Endometrium (tissue), 2 donors: ENCODE measurements at regions not wholly inside any gene's neighbourhood (a gene's known extent, or its start where the extent isn't known, plus 50 kb on each side); places are given as distances from the start of the nearest gene placed in this dataset.
A peak's percentile ranks its signal among the peaks of the same experiment; 100 is the strongest.
"Not testable (repeated sequence)": the region's sequence is repeated elsewhere in the genome, so short reads cannot be mapped to it uniquely, and the experiment has no call there.

Experiments used
- FAIRE-seq: peaks from 2 replicates; lab custom pipeline; 2012; peaks lifted over from hg19 to GRCh38; lab: Jason Lieb, UNC
- donor health status: control.
- donor health status: control.

- FAIRE-seq, result no peak
These were observed 56.7 kb downstream of the CCDC74A start for GRCh38 chr2:131584380-131584779.

GRCh38 chr2:131584940-131585339 is 57.3 kb downstream of the CCDC74A start:
- no peak for FAIRE-seq

GRCh38 chr2:131588152-131588873 is 60.6 kb downstream of the CCDC74A start:
- peak; percentile 31 for FAIRE-seq

GRCh38 chr2:131589126-131589525 is 61.4 kb downstream of the CCDC74A start:
- FAIRE-seq, result not testable (repeated sequence)

- no peak for FAIRE-seq
These were observed 62.7 kb downstream of the CCDC74A start for GRCh38 chr2:131590366-131590765.

GRCh38 chr2:131590896-131591295 is 63.2 kb downstream of the CCDC74A start:
- no peak for FAIRE-seq

GRCh38 chr2:131596561-131596960 is 68.9 kb downstream of the CCDC74A start:
- not testable (repeated sequence) for FAIRE-seq

GRCh38 chr2:131602444-131602843 is 74.8 kb downstream of the CCDC74A start:
- not testable (repeated sequence) for FAIRE-seq

- not testable (repeated sequence) for FAIRE-seq
These were observed 77.0 kb downstream of the CCDC74A start for GRCh38 chr2:131604652-131605051.

GRCh38 chr2:131606366-131606765 is 78.7 kb downstream of the CCDC74A start:
- FAIRE-seq, result not testable (repeated sequence)

GRCh38 chr2:131607056-131607455 is 79.4 kb downstream of the CCDC74A start:
- not testable (repeated sequence) for FAIRE-seq

GRCh38 chr2:131614539-131614938 is 86.9 kb downstream of the CCDC74A start:
- not testable (repeated sequence) for FAIRE-seq

GRCh38 chr2:131618320-131618719 is 90.6 kb downstream of the CCDC74A start:
- FAIRE-seq, result not testable (repeated sequence)

- FAIRE-seq, result not testable (repeated sequence)
These were observed 95.2 kb downstream of the CCDC74A start for GRCh38 chr2:131622874-131623273.

GRCh38 chr2:131626011-131626410 is 98.3 kb downstream of the CCDC74A start:
- not testable (repeated sequence) for FAIRE-seq

- not testable (repeated sequence) for FAIRE-seq
These were observed 98.9 kb downstream of the CCDC74A start for GRCh38 chr2:131626565-131626964.

GRCh38 chr2:131627777-131628176 is 100.1 kb downstream of the CCDC74A start:
- FAIRE-seq, result not testable (repeated sequence)

- FAIRE-seq, result not testable (repeated sequence)
These were observed 104.0 kb downstream of the CCDC74A start for GRCh38 chr2:131631648-131632047.

- FAIRE-seq, result not testable (repeated sequence)
These were observed 105.7 kb downstream of the CCDC74A start for GRCh38 chr2:131633405-131633804.

- not testable (repeated sequence) for FAIRE-seq
These were observed 106.4 kb downstream of the CCDC74A start for GRCh38 chr2:131633827-131634695.

GRCh38 chr2:131635611-131636010 is 107.9 kb downstream of the CCDC74A start:
- FAIRE-seq, result no peak

- not testable (repeated sequence) for FAIRE-seq
These were observed 109.1 kb downstream of the CCDC74A start for GRCh38 chr2:131636704-131637308.
